Endothelial cell of umbilical vein (primary cell): ENCODE measurements at regions not wholly inside any gene's neighbourhood (a gene's known extent, or its start where the extent isn't known, plus 50 kb on each side); places are given as distances from the start of the nearest gene placed in this dataset.

Source experiments
- BruUV-seq: library from RNA; stranded (reverse); fragments of 400-500 nt; replicated peaks from 2 replicates; lab custom pipeline; 2021; lab: Mats Ljungman, UMichigan
- CTCF ChIA-PET: fragments of 300-600, 350-600 bp; sonication (Branson Sonifier 250); formaldehyde crosslinking; loops from one replicate; lab custom pipeline; 2021; ENCODE audit warnings: antibody characterized with exemption, inconsistent platforms; lab: Charles Lee
- POLR2A ChIA-PET: fragments of 300-600, 350-600 bp; sonication (Branson Sonifier 250); formaldehyde crosslinking; loops from one replicate; lab custom pipeline; 2021; ENCODE audit warnings: antibody characterized with exemption, inconsistent platforms; lab: Charles Lee
- DNase-seq: peaks from one replicate; pipeline ENCODE4 v3.0.0-alpha.2; 2011; ENCODE audit warnings: low read depth, low spot score
- FAIRE-seq: peaks from 2 replicates; lab custom pipeline; 2011; peaks lifted over from hg19 to GRCh38; lab: Jason Lieb, UNC
- H2AFZ ChIP-seq: 2 replicates; pipeline ENCODE4 v1.6.0; 2012; ENCODE audit warnings: low read depth, low read length, control low read depth, inconsistent platforms
- H3K27ac ChIP-seq: 2 replicates; pipeline ENCODE4 v1.5.1; 2011; ENCODE audit warnings: low read depth, mild to moderate bottlenecking, control low read depth, low read length, moderate library complexity; ENCODE audit not compliant: insufficient read depth
- H3K27me3 ChIP-seq, 2 experiments: 2 replicates each; pipeline versions ENCODE4 v1.6.0 to v1.6.1; 2011; ENCODE audit warnings: low read length in 2 of 2, mixed read lengths in 1 of 2; ENCODE audit not compliant: control insufficient read depth in 2 of 2, insufficient read depth in 2 of 2
- H3K36me3 ChIP-seq, 2 experiments: 2 replicates in 1 of 2; 3 replicates in 1 of 2; pipeline ENCODE4 v1.5.1; 2011; ENCODE audit warnings: low read length in 2 of 2, mild to moderate bottlenecking in 1 of 2, moderate library complexity in 1 of 2; ENCODE audit not compliant: control insufficient read depth in 2 of 2, insufficient read depth in 2 of 2; ENCODE audit errors: extremely low read depth in 1 of 2
- H3K4me1 ChIP-seq: 3 replicates; pipeline ENCODE4 v1.5.1; 2011; ENCODE audit warnings: mild to moderate bottlenecking, low read length; ENCODE audit not compliant: control insufficient read depth, insufficient read depth; ENCODE audit errors: extremely low read depth
- H3K4me2 ChIP-seq: 2 replicates; pipeline ENCODE4 v1.6.1; 2011; ENCODE audit warnings: low read length, control low read depth, mixed read lengths; ENCODE audit not compliant: insufficient read depth
- H3K4me3 ChIP-seq, 3 experiments: fragments of 200-600 bp in 1 of 3; sonication (generic), shearing (Covaris generic) in 1 of 3; replicated peaks in 1 of 3; 2 replicates each; pipeline ENCODE4 v1.5.1; 2011 to 2016; ENCODE audit warnings: control low read depth in 3 of 3, low read length in 3 of 3, mild to moderate bottlenecking in 2 of 3, inconsistent platforms in 1 of 3, low read depth in 1 of 3, moderate library complexity in 1 of 3; ENCODE audit not compliant: insufficient read depth in 1 of 3
- H3K79me2 ChIP-seq: 2 replicates; pipeline ENCODE4 v1.6.0; 2012; ENCODE audit warnings: low read length, inconsistent platforms; ENCODE audit not compliant: control insufficient read depth, insufficient read depth
- H3K9ac ChIP-seq: replicated peaks from 2 replicates; pipeline ENCODE3; 2011; ENCODE audit warnings: low read length, control low read depth; ENCODE audit not compliant: insufficient read depth; ENCODE audit errors: extremely low read depth
- H3K9me1 ChIP-seq: replicated peaks from 3 replicates; pipeline ENCODE4 v1.6.0; 2011; ENCODE audit warnings: mild to moderate bottlenecking, low read length; ENCODE audit not compliant: control insufficient read depth, insufficient read depth; ENCODE audit errors: extremely low read depth
- H3K9me3 ChIP-seq: replicated peaks from 2 replicates; pipeline ENCODE4 v1.5.1; 2012; ENCODE audit warnings: low read length, inconsistent platforms; ENCODE audit not compliant: control insufficient read depth, insufficient read depth
- H4K20me1 ChIP-seq: replicated peaks from 2 replicates; pipeline ENCODE3; 2011; ENCODE audit warnings: mild to moderate bottlenecking, low read length; ENCODE audit not compliant: control insufficient read depth, insufficient read depth; ENCODE audit errors: extremely low read depth
- EZH2 ChIP-seq: IDR thresholded peaks from 2 replicates; pipeline ENCODE4 v1.6.1; 2012; ENCODE audit warnings: borderline replicate concordance, low read depth, mild to moderate bottlenecking, moderate library complexity, low read length, inconsistent platforms; ENCODE audit not compliant: severe bottlenecking
- FOS ChIP-seq: IDR thresholded peaks from 2 replicates; pipeline ENCODE4 v1.6.1; 2011; ENCODE audit warnings: mild to moderate bottlenecking, low read length, moderate library complexity, borderline replicate concordance; ENCODE audit not compliant: insufficient read depth
- GATA2 ChIP-seq: IDR thresholded peaks from 2 replicates; pipeline ENCODE4 v1.7.0; 2011; ENCODE audit warnings: low read depth, mild to moderate bottlenecking, moderate library complexity, mixed read lengths, low read length; ENCODE audit not compliant: insufficient read length, insufficient read depth
- JUN ChIP-seq: IDR thresholded peaks from 2 replicates; pipeline ENCODE4 v1.6.1; 2011; ENCODE audit warnings: borderline replicate concordance, low read depth; ENCODE audit not compliant: insufficient read length, insufficient read depth
- MAX ChIP-seq: IDR thresholded peaks from 2 replicates; pipeline ENCODE4 v1.6.1; 2011; ENCODE audit not compliant: insufficient read depth, insufficient read length
- MYC ChIP-seq: IDR thresholded peaks from one replicate; pipeline ENCODE4 v1.6.1; 2011; ENCODE audit warnings: mild to moderate bottlenecking, low read depth, low read length
- POLR2A ChIP-seq: IDR thresholded peaks from 2 replicates; pipeline ENCODE4 v1.6.1; 2012; ENCODE audit warnings: low read depth, mild to moderate bottlenecking, control low read depth, low read length
- POLR2AphosphoS5 ChIP-seq: IDR thresholded peaks from 2 replicates; pipeline ENCODE4 v1.6.1; 2012; ENCODE audit warnings: low read depth, mild to moderate bottlenecking, control low read depth, low read length, moderate library complexity; ENCODE audit not compliant: insufficient read depth
- dilution Hi-C: fragments of 300-500 bp; cut with MboI; formaldehyde crosslinking; loops from one replicate; pipeline ENCODE4 v1.15.0; 2019; ENCODE audit warnings: low sequenced_read_pairs; ENCODE audit not compliant: extremely low pct_ligation_motif_present
- intact Hi-C: fragments of 100-400 bp; cut with micrococcal nuclease; formaldehyde crosslinking; loops from one replicate; pipeline ENCODE4 v1.10.0; 2022
- TF ChIP-seq, protein P1 (sequence below), 2 donors: IDR thresholded peaks; 1 replicate in 1 of 2; 2 replicates in 1 of 2; pipeline ENCODE4 v1.5.1; 2011; ENCODE audit warnings: low read length in 2 of 2, mild to moderate bottlenecking in 2 of 2, moderate library complexity in 2 of 2, control low read depth in 1 of 2, inconsistent platforms in 1 of 2, low read depth in 1 of 2; ENCODE audit not compliant: insufficient read depth in 1 of 2; ENCODE audit errors: extremely low read depth in 1 of 2

GRCh38 chr14:30389877-30390385 is 169.0 kb upstream of the G2E3 start:
- no peaks in the 10 kb centered on the region for H3K4me1 ChIP-seq
- CTCF ChIA-PET: no interaction called here
- POLR2A ChIA-PET: no interaction called here
- no peak overlapping the region for H3K4me3 ChIP-seq
- dilution Hi-C loops (no loop called here), intact Hi-C loops (no loop called here)
- no peaks in the 10 kb centered on the region for H3K9me1 ChIP-seq
- H3K9me3 ChIP-seq: no peaks in the 10 kb centered on the region
- H3K9ac ChIP-seq: no peak overlapping the region
- H3K27me3 ChIP-seq: peaks cover 0 to 2% of the 10 kb centered on the region in 2 experiments
- FAIRE-seq (no peak), DNase-seq (no peak)
- H4K20me1 ChIP-seq: no peaks in the 10 kb centered on the region
- H3K36me3 ChIP-seq: no peaks in the 10 kb centered on the region
- TF ChIP-seq JUN (no peak), POLR2AphosphoS5 (no peak), GATA2 (no peak), FOS (no peak), POLR2A (no peak), EZH2 (no peak), MYC (no peak), MAX (no peak)
- TF ChIP-seq, protein P1, sequence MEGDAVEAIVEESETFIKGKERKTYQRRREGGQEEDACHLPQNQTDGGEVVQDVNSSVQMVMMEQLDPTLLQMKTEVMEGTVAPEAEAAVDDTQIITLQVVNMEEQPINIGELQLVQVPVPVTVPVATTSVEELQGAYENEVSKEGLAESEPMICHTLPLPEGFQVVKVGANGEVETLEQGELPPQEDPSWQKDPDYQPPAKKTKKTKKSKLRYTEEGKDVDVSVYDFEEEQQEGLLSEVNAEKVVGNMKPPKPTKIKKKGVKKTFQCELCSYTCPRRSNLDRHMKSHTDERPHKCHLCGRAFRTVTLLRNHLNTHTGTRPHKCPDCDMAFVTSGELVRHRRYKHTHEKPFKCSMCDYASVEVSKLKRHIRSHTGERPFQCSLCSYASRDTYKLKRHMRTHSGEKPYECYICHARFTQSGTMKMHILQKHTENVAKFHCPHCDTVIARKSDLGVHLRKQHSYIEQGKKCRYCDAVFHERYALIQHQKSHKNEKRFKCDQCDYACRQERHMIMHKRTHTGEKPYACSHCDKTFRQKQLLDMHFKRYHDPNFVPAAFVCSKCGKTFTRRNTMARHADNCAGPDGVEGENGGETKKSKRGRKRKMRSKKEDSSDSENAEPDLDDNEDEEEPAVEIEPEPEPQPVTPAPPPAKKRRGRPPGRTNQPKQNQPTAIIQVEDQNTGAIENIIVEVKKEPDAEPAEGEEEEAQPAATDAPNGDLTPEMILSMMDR (IDR thresholded peaks at IDR 0.05; ENCODE audit: extremely low read depth in 1 of 2, insufficient read depth in 1 of 2, low read depth in 1 of 2, low read length in 2 of 2): no peak
- H3K27ac ChIP-seq: no peak overlapping the region
- no peak overlapping the region for H3K4me2 ChIP-seq
- no peak overlapping the region for H2AFZ ChIP-seq
- no TSS peak for BruUV-seq
- no peaks in the 10 kb centered on the region for H3K79me2 ChIP-seq
